HG02678 (cell line): ENCODE measurements at regions not wholly inside any gene's neighbourhood (a gene's known extent, or its start where the extent isn't known, plus 50 kb on each side); places are given as distances from the start of the nearest gene placed in this dataset.
"Not testable (repeated sequence)": the region's sequence is repeated elsewhere in the genome, so short reads cannot be mapped to it uniquely, and the experiment has no call there.

Experiments used
- ATAC-seq: cut with Tn5 transposase; IDR thresholded peaks from one replicate; pipeline ENCODE4 v1.9.1; 2021; ENCODE audit warnings: mild to moderate bottlenecking, moderate library complexity; ENCODE audit not compliant: unreplicated experiment

GRCh38 chr6:146980900-146981329, 223.3 kb upstream of the STXBP5 start:
- ATAC-seq: no peak

- no peak for ATAC-seq
These were observed 222.2 kb upstream of the STXBP5 start for GRCh38 chr6:146981981-146982380.

- ATAC-seq: no peak
These were observed 219.8 kb upstream of the STXBP5 start for GRCh38 chr6:146984251-146984924.

GRCh38 chr6:146985111-146985510, 219.1 kb upstream of the STXBP5 start:
- no peak for ATAC-seq

- no peak for ATAC-seq
These were observed 218.3 kb upstream of the STXBP5 start for GRCh38 chr6:146985966-146986365.

GRCh38 chr6:146987938-146988337, 216.3 kb upstream of the STXBP5 start:
- ATAC-seq: not testable (repeated sequence)

- ATAC-seq: no peak
These were observed 214.4 kb upstream of the STXBP5 start for GRCh38 chr6:146989860-146990259.

GRCh38 chr6:146990284-146990683, 213.9 kb upstream of the STXBP5 start:
- no peak for ATAC-seq

GRCh38 chr6:146990821-146991798, 213.1 kb upstream of the STXBP5 start:
- no peak for ATAC-seq

GRCh38 chr6:146997062-146997461, 207.2 kb upstream of the STXBP5 start:
- no peak for ATAC-seq

- ATAC-seq: no peak
These were observed 204.5 kb upstream of the STXBP5 start for GRCh38 chr6:146999766-147000165.

GRCh38 chr6:147000545-147001488, 203.4 kb upstream of the STXBP5 start:
- no peak for ATAC-seq

- ATAC-seq: no peak
These were observed 202.6 kb upstream of the STXBP5 start for GRCh38 chr6:147001621-147002020.

- no peak for ATAC-seq
These were observed 201.0 kb upstream of the STXBP5 start for GRCh38 chr6:147003186-147003585.

- ATAC-seq: no peak
These were observed 198.7 kb upstream of the STXBP5 start for GRCh38 chr6:147005499-147005898.

- ATAC-seq: no peak
These were observed 196.8 kb upstream of the STXBP5 start for GRCh38 chr6:147007441-147007840.

GRCh38 chr6:147009358-147009757, 194.9 kb upstream of the STXBP5 start:
- no peak for ATAC-seq

- ATAC-seq: no peak
These were observed 188.5 kb upstream of the STXBP5 start for GRCh38 chr6:147015674-147016073.

- ATAC-seq: no peak
These were observed 187.8 kb upstream of the STXBP5 start for GRCh38 chr6:147016440-147016839.

- ATAC-seq: no peak
These were observed 187.1 kb upstream of the STXBP5 start for GRCh38 chr6:147017153-147017552.

- ATAC-seq: no peak
These were observed 185.2 kb upstream of the STXBP5 start for GRCh38 chr6:147019001-147019400.
